Right kidney (tissue), 1 donor: ENCODE measurements at regions not wholly inside any gene's neighbourhood (a gene's known extent, or its start where the extent isn't known, plus 50 kb on each side); places are given as distances from the start of the nearest gene placed in this dataset.

Source experiments
- DNase-seq: peaks from one replicate; pipeline ENCODE4 v3.0.0-alpha.2; 2016

- DNase-seq = no peak
Measured at GRCh38 chr7:15989194-15989593, 302.7 kb upstream of the MEOX2 start.

- no peak for DNase-seq
Measured at GRCh38 chr7:15985587-15986384, 299.3 kb upstream of the MEOX2 start.

- no peak for DNase-seq
Measured at GRCh38 chr7:15977663-15978062, 291.2 kb upstream of the MEOX2 start.

- DNase-seq = no peak
Measured at GRCh38 chr7:15972862-15973275, 286.4 kb upstream of the MEOX2 start.

GRCh38 chr7:15967551-15967950 lies 281.1 kb upstream of the MEOX2 start:
- no peak for DNase-seq

GRCh38 chr7:15967121-15967520 lies 280.6 kb upstream of the MEOX2 start:
- no peak for DNase-seq

GRCh38 chr7:15963206-15963605 lies 276.7 kb upstream of the MEOX2 start:
- no peak for DNase-seq

GRCh38 chr7:15954671-15955354 lies 268.3 kb upstream of the MEOX2 start:
- DNase-seq = no peak

GRCh38 chr7:15950299-15950698 lies 263.8 kb upstream of the MEOX2 start:
- DNase-seq = no peak

GRCh38 chr7:15947754-15948153 lies 261.3 kb upstream of the MEOX2 start:
- no peak for DNase-seq

GRCh38 chr7:15938115-15938514 lies 251.6 kb upstream of the MEOX2 start:
- no peak for DNase-seq

- no peak for DNase-seq
Measured at GRCh38 chr7:15937571-15937970, 251.1 kb upstream of the MEOX2 start.

- no peak for DNase-seq
Measured at GRCh38 chr7:15936991-15937390, 250.5 kb upstream of the MEOX2 start.

GRCh38 chr7:15932318-15932717 lies 245.8 kb upstream of the MEOX2 start:
- DNase-seq = no peak

GRCh38 chr7:15929411-15929810 lies 242.9 kb upstream of the MEOX2 start:
- no peak for DNase-seq

- DNase-seq = no peak
Measured at GRCh38 chr7:15925608-15926007, 239.1 kb upstream of the MEOX2 start.

GRCh38 chr7:15924910-15925309 lies 238.4 kb upstream of the MEOX2 start:
- DNase-seq = no peak

GRCh38 chr7:15922002-15922401 lies 235.5 kb upstream of the MEOX2 start:
- DNase-seq = no peak

- DNase-seq = no peak
Measured at GRCh38 chr7:15921576-15921975, 235.1 kb upstream of the MEOX2 start.

- no peak for DNase-seq
Measured at GRCh38 chr7:15920953-15921352, 234.5 kb upstream of the MEOX2 start.

- DNase-seq = no peak
Measured at GRCh38 chr7:15916681-15917380, 230.3 kb upstream of the MEOX2 start.

- DNase-seq = no peak
Measured at GRCh38 chr7:15915686-15916293, 229.3 kb upstream of the MEOX2 start.

GRCh38 chr7:15914611-15915010 lies 228.1 kb upstream of the MEOX2 start:
- DNase-seq = no peak
